ENCODE measurements at regions not wholly inside any gene's neighbourhood (a gene's known extent, or its start where the extent isn't known, plus 50 kb on each side); places are given as distances from the start of the nearest gene placed in this dataset.

GRCh38 chr12:74021937-74022336 is 515.7 kb upstream of the ATXN7L3B start:
- H3K9me3 ChIP-seq (ENCODE audit: control insufficient read depth in 4 of 4, low read length in 3 of 4) = no peaks in the 10 kb centered on the region
- no peak overlapping the region for H3K4me3 ChIP-seq (ENCODE audit: low read depth in 1 of 3, low read length in 3 of 3)
- H3K27ac ChIP-seq (ENCODE audit: low read depth in 1 of 2, low read length in 2 of 2) = no peak overlapping the region
- no peaks in the 10 kb centered on the region for H3K36me3 ChIP-seq (ENCODE audit: control insufficient read depth in 4 of 4, insufficient read depth in 3 of 4, low read depth in 1 of 4, low read length in 3 of 4)
- peak; percentile 43 for DNase-seq (ENCODE audit: low spot score)
- H3K27me3 ChIP-seq (ENCODE audit: control insufficient read depth in 4 of 4, insufficient read depth in 4 of 4, low read length in 3 of 4) = no peaks in the 10 kb centered on the region
- TF ChIP-seq FOXA2 (IDR thresholded peaks at IDR 0.05) (no peak), JUND (IDR thresholded peaks at IDR 0.05) (no peak), ATF3 (IDR thresholded peaks at IDR 0.05) (no peak), GABPA (IDR thresholded peaks at IDR 0.05 in 1 of 2, conservative IDR thresholded peaks at IDR 0.05 in 1 of 2) (no peak), EGR1 (IDR thresholded peaks at IDR 0.05; ENCODE audit: low read depth in 2 of 2) (no peak), NR2F2 (IDR thresholded peaks at IDR 0.05) (no peak), YY1 (IDR thresholded peaks at IDR 0.05) (no peak), SP1 (IDR thresholded peaks at IDR 0.05) (no peak), CTCF (IDR thresholded peaks at IDR 0.05; ENCODE audit: low read depth, low read length, missing input control) (peak; percentile 51), TAF1 (conservative IDR thresholded peaks at IDR 0.05) (no peak), HNF4G (IDR thresholded peaks at IDR 0.05) (no peak), HNF4A (conservative IDR thresholded peaks at IDR 0.05) (peak in 1 of 2 donors; percentile 26), FOXA1 (IDR thresholded peaks at IDR 0.05) (no peak), RAD21 (IDR thresholded peaks at IDR 0.05) (peak; percentile 78 to 82), RXRA (IDR thresholded peaks at IDR 0.05) (no peak), ZBTB33 (IDR thresholded peaks at IDR 0.05) (no peak), REST (IDR thresholded peaks at IDR 0.05) (no peak), MAX (IDR thresholded peaks at IDR 0.05) (no peak)
- no peak overlapping the region for H3K9ac ChIP-seq (ENCODE audit: low read depth in 1 of 2, low read length in 2 of 2)
- 14% methylated on average over 9 of the region's 9 CpGs for WGBS
- H3K4me1 ChIP-seq (ENCODE audit: control insufficient read depth in 4 of 4, insufficient read depth in 4 of 4, low read length in 3 of 4) = peaks cover 0 to 3% (median 0%) of the 10 kb centered on the region in 4 donors
